ENCODE measurements at regions not wholly inside any gene's neighbourhood (a gene's known extent, or its start where the extent isn't known, plus 50 kb on each side); places are given as distances from the start of the nearest gene placed in this dataset.

- DNase-seq, result no peak
Observed at GRCh38 chr15:62969442-62970089, 73.0 kb upstream of the TPM1 start.

- no peak for DNase-seq
Observed at GRCh38 chr15:62972814-62973213, 69.7 kb upstream of the TPM1 start.

DNA sequence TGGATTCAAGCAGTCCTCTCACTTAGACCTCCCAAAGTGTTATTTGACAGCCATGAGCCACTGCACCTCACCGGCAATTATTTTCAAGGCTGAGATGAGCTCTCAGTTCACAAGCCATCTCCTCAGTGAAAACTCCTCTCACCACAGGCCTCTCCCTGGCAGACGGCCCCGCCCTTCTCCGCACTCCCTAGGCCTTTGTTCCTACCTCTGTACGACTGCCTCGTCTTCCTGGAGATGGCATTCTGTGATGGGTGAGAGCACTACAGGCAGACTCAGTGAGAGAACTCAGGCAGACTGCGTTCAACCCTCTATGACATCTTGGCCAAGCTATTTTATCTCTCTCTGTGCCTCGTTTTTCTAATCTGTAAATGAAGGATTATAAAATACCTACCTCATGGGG lies 67.0 kb upstream of the TPM1 start:
- no peak for DNase-seq

DNA sequence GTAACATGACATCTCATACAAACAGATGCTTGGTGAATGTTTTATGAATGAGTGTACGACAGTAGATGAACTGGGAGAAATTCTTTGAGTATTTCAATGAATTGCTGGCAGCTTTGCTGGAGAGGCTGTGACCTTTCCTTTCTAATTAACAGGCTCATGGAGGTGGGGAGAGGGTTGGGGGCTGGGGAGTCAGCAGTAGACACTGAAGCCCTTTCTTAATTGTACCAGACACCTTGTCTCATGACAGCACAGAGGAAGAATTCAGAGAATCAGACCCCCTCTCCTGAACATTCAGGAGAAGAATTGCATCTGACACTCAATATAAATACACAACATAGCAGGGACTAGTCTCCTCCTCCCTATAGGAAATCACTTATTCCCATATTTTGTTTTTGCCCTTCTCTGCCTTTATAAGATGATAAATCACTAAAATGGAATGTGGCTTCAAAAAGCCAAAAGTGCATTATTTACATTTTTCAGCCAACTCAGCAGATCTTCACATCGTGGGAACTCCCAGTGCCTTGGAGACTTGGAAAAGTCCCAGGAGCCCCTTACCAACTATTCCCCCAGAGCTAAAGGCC lies 66.2 kb upstream of the TPM1 start:
- DNase-seq, result no peak

GRCh38 chr15:62977952-62978811 lies 64.4 kb upstream of the TPM1 start:
- no peak for DNase-seq

GRCh38 chr15:62979252-62979651 lies 63.3 kb upstream of the TPM1 start:
- DNase-seq, result no peak

DNA sequence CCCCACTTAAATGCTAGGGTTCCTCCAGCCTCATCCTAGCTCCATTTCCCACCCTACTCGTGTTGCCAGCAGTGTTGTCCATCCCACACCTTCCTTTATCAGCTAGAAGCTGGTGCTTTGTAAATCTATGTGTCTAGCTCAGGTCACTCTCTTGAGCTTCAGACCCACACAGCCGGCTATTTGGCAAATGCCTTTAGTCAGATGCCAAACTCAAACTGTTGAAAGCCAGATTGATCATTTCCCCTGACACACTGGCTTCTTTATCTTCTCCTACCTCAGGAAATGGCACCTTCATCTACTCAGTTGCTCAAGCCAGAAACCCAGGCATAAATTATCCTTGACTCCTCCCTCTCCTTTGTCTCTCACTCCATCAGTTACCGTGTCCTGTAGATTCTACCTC lies 61.5 kb upstream of the TPM1 start:
- no peak for DNase-seq

GRCh38 chr15:62983956-62984355 lies 58.6 kb upstream of the TPM1 start:
- no peak for DNase-seq

GRCh38 chr15:62985768-62986167 lies 56.8 kb upstream of the TPM1 start:
- no peak for DNase-seq

GRCh38 chr15:62986948-62987347 lies 55.6 kb upstream of the TPM1 start:
- no peak for DNase-seq

- DNase-seq, result no peak
Observed at GRCh38 chr15:62988701-62989100, 53.8 kb upstream of the TPM1 start.

DNA sequence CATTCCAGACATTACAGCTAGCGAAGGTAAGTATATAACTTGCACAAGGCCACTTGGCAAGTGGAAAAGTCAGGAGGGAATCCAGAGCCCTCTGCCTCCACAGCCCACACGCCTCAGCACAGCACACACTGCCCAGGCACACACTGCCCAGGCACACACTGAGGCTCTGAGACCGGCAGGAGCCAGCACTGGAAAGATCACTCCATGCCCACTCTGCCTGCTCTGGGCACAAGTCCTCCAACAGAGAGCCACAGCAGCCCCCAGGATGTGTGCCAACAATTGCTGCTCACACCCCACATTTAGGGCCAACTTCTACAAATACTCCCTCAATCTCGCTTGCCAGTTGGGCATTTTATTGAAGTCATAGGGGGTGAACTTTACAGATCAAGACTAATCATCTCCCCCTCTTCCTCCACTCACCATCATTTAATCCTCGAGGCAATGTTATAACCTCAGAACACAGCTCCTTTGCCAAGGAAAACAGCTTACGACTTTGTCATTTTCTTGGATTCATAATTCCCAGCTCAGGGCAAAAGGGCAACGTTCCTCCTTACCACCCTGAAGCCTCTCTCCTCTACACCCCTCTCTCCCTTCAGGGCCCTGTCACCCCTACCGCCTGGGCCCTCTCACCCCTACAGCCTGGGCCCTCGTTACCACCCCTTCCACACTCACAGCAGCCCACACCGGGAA lies 53.0 kb upstream of the TPM1 start:
- DNase-seq, result no peak

- DNase-seq, result no peak
Observed at GRCh38 chr15:62991698-62992097, 50.8 kb upstream of the TPM1 start.

DNA sequence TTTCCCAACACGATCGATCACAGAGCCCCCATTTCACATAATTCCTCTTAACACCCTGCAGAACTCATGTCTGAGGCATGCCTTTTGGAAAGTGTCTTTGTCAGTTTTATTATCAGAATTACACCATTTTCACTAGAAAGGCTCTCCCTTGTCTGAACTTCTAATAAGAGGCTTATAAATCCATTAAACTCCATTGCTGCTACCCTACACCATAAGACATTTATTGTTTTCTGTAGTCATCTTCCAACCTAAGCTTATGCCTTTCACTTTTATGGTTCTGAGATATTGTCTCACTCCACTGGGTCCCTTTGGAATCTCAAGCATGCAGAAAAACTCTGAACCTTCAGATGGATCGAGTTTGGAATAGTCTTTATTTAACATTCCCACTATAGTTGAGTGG lies 50.2 kb upstream of the TPM1 start:
- no peak for DNase-seq

Measured in activated naive CD4-positive, alpha-beta T cell (primary cell).